HG03175 (cell line): ENCODE measurements at regions not wholly inside any gene's neighbourhood (a gene's known extent, or its start where the extent isn't known, plus 50 kb on each side); places are given as distances from the start of the nearest gene placed in this dataset.
"Not testable (repeated sequence)": the region's sequence is repeated elsewhere in the genome, so short reads cannot be mapped to it uniquely, and the experiment has no call there.

Source experiments
- ATAC-seq: cut with Tn5 transposase; IDR thresholded peaks from one replicate; pipeline ENCODE4 v1.9.1; 2021; ENCODE audit warnings: mild to moderate bottlenecking, moderate library complexity; ENCODE audit not compliant: unreplicated experiment

DNA sequence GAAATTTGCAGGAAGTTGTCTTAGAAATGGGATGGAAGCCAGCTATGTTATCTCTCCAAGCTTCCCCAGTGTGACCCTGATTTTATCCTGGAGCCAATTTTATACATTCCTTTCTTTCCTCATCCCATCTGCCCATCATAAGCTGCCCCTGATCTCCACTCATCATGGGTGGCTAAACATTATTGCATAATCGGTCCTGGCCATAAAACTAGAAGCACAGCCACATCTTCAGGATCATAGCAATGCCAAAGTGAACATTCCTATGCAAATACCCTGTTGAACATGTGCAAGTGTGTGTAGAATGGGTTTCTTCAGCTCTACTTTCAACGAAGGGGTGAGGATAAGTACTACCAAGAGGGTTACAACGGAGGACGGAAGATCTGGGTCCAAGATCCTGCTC lies 50.6 kb upstream of the COG2 start:
- ATAC-seq: no peak

GRCh38 chr1:230589951-230590350 lies 52.3 kb upstream of the COG2 start:
- ATAC-seq: no peak

GRCh38 chr1:230588323-230588746 lies 53.9 kb upstream of the COG2 start:
- no peak for ATAC-seq

DNA sequence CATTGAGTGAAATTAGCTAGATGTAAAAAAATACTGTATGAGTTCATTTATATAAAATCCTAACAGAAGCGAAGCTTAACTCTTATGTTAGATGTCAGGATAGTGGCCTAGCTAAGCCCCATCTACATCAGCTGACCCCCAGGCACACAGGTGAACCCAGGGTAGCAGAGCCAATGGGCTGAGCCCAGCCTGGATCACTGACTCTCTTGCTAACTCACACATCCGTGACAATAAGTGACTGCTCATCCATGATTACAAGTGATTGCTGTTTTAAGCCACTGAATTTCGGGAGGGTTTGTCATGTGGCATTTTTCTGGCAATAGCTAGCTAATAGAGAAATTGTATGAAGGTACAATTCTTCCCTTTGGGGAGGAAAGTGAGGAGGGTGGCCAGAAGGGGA lies 55.2 kb upstream of the COG2 start:
- ATAC-seq: no peak

DNA sequence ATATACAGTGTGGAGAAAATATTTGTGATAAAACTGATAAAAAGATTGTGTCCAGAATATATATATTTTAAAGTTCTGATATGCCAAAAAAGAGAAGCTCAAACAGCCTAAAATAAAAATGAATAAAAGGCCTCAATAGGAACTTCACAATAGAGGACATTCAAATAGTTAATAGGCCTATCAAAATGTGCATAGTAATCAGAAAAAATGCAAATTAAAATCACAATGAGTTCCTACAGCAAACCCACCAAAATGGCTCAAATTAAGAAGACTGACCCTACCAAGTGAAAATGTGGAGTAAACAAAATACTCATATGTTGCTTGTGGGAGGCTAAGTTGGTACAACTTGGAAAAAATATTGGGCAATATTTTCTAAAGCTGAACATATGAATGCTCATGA lies 57.6 kb upstream of the COG2 start:
- no peak for ATAC-seq

DNA sequence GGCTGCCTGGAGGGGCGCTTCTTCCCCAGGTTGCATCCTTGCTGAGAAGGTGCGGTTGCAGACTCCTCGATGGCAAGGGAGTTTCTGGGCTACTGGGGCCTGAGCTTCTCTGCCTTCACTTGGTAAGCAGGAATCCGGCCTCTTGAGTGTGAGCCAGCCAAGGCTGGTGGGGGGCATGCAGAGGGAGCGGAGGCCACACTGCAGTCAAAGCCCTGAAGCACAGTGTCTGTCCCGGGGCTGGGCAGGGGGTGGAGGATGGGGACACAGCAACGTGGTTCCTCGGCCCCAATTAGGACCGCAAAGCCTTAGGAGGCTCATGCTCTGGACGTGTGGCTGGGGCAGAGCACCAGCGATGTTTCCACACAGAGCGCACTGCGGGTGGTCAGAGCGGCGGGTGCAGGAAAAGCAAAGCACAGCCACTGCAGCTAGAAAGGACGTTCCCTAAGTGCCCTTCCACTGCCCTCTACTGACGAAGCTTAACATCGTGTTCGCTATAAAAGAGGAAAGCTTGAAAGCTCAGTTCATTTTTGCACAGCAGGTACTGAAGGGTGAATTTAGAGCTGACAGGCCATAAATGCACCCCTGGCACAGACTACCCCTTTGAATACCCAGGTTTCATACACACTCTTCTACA lies 60.7 kb upstream of the COG2 start:
- no peak for ATAC-seq

DNA sequence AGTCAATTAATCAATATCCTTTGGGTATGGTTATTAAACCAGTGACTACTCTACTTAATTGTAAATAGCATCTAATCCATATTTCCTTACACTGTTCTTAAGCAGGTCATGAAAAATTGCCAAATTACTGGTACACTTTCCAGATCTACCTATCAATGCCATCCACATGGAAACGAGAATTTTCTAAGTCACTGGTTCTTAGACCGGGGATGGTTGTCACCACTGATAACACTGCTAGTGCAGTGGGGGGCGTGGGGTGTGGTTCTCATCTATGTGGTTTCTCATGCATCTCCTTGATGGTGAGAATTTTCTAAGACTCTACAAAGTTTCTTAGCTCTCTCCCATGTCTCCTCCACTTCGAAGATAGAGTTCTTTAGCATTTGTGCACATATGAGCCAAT lies 63.7 kb upstream of the COG2 start:
- ATAC-seq: no peak

GRCh38 chr1:230577537-230577936 lies 64.7 kb upstream of the COG2 start:
- no peak for ATAC-seq

DNA sequence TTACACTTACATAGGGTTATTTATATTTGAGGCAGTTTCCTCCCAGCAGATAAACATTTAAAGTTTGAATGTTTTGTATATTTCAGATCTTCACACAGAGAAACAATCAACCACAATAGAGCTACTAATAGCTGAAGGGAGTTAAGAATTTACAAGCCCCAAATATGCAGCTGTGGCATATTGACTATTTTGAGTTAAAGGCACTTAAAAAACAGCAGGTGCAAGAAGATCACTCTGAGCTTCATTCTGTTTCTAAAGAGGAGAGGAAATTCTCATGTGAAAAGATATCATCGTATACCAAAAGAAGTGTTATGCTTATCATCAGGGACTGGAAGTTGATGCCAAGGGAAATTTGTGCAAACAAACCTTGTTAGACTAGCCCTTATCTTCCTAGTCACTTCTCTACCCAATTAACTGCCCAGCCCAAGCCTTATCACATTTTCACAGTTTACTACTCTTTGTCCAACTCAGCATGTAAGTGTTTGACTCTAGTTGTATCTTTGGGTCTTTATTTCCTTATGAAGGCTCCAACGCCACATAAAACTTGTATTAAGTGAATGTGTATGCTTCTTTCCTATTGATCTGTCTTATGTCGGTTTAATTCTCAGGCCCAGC lies 66.3 kb upstream of the COG2 start:
- ATAC-seq: no peak

DNA sequence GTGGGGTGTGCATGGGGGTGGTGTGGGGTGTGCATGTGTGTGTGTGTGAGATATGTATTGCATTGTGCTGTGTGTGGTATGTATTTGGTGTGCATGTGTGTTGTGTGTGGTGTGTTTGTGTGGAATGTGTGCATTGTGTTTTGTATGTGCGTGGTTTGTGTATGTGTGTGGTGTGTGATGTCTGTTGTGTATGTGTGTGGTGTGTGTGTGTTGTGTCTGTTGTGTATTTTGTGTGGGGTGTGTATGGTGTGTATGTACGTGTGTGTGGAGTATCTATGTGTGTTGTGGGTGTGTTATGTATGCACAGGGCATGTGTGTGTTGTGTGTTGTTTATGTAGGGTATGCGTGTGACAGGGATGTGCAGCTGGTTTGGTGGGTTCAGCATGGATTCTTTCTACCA lies 67.8 kb upstream of the COG2 start:
- no peak for ATAC-seq

GRCh38 chr1:230573658-230574057 lies 68.6 kb upstream of the COG2 start:
- ATAC-seq: no peak

- ATAC-seq: no peak
Observed at GRCh38 chr1:230572121-230573105, 69.9 kb upstream of the COG2 start.

DNA sequence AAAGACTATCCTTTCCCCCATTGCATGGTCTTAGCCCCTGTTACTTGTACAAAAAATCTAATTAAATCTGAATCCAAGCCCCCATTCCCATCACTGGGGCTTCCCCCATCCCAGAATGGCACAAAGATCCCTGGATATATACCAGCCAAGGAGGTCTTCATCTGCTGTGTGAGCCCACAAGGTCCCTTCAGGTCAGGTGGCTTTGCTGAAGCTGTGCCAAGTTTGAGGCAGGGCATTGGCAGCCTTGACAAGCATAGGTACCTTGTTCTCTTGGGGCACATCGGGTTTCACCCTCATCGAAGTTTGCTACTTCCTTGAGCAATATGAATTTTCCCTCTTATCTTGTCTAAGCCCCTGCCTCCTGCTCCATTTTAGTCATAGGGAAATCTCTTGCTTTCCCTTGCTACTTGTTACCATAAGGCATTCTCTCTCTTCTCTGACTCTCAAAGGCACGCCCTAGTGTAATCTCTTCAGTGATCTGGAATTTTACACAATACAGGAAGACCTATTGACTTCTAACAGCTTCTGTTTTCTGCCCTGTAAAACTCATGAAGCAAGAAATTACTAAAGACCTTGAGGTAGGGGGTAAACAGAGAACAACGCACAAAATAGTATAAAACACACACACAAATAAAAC lies 71.4 kb upstream of the COG2 start:
- ATAC-seq: no peak

GRCh38 chr1:230569201-230569600 lies 73.1 kb upstream of the COG2 start:
- no peak for ATAC-seq

DNA sequence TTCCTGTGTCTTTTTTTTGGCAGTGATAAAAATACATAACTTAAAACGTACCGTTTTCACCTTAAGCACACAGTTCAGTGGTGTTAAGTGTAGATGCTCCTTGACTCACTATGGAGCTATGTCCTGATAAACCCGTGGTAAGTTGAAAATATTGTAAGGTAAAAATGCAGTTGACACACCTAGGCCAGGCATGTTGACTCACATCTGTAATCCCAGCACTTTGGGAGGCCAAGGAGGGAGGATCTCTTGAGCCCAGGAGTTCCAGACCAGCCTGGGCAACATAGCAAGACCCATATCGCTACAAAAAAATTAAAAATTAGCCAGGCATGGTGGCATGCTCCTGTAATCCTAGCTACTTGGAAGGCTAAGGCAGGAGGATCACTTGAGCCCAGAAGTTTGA lies 73.6 kb upstream of the COG2 start:
- ATAC-seq: no peak

- no peak for ATAC-seq
Observed at GRCh38 chr1:230568008-230568407, 74.3 kb upstream of the COG2 start.

GRCh38 chr1:230567221-230567575 lies 75.1 kb upstream of the COG2 start:
- ATAC-seq: no peak

DNA sequence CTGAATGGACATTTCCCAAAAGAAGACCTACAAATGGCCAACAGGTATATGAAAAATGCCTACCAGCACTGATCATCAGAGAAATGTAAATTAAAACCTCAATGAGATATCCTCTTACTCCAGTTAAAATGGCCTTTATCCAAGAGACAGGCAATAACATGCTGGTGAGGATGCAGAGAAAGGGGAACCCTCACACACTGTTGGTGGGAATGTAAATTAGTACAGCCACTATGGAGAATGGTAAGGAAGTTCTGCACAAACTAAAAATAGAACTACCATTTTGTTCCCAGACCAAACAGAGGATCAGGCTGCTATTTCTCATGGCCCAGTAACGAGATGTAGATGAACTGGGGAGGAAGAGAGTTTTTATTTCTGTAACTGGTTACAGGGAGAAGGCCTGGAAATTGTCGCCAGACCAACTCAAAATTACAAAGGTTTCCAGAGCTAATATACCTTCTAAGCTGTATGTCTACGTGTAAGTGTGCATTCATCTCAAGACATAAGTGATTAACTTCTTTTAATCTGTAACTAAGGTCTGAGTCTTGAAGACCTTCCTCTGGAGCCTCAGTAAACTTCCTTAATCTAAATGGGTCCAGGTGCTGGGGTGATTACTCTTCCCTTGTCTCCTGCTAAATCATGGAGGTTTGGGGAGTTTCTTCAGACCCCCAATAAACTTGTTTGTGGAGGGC lies 75.6 kb upstream of the COG2 start:
- ATAC-seq: not testable (repeated sequence)

DNA sequence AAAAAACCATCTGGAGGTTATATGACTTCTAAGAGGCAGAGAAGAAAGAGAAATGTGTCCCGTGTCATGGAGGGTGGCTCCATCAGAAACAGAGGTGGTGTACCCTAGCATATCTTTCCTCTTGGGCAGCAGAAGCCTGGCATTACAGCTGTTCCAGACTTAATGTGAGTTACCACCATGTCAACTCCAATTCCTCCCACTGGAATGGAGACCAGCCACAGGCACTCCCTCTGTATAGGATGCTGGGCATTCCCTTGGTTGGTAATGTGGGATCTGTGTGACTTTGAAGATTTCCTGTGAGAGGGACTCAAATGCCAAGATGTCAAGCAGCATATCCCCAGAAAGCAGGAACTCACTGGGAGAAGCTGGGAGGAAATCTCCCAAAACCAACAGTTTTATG lies 77.1 kb upstream of the COG2 start:
- ATAC-seq: no peak

GRCh38 chr1:230563591-230563990 lies 78.7 kb upstream of the COG2 start:
- ATAC-seq: no peak

- no peak for ATAC-seq
Observed at GRCh38 chr1:230561570-230561969, 80.7 kb upstream of the COG2 start.
